ENCODE measurements at regions not wholly inside any gene's neighbourhood (a gene's known extent, or its start where the extent isn't known, plus 50 kb on each side); places are given as distances from the start of the nearest gene placed in this dataset.

GRCh38 chr11:21820176-21820575 lies 372.7 kb upstream of the ANO5 start:
- Histone ChIP-seq H3K4me2 (ENCODE audit: insufficient read depth, low read length) (no peak overlapping the region), H3K9me3 (replicated peaks; ENCODE audit: control insufficient read depth, insufficient read depth, low read length) (peaks cover 1% of the 10 kb centered on the region), H3K9ac (replicated peaks; ENCODE audit: extremely low read depth, insufficient read depth, low read length) (no peak overlapping the region), H3K4me1 (ENCODE audit: control insufficient read depth, extremely low read depth, insufficient read depth, low read length) (no peaks in the 10 kb centered on the region), H3K9me1 (replicated peaks; ENCODE audit: control insufficient read depth, extremely low read depth, insufficient read depth, low read length) (no peaks in the 10 kb centered on the region), H2AFZ (ENCODE audit: low read depth, low read length) (no peak overlapping the region), H4K20me1 (replicated peaks; ENCODE audit: control insufficient read depth, extremely low read depth, insufficient read depth, low read length) (no peaks in the 10 kb centered on the region), H3K36me3 (ENCODE audit: control insufficient read depth in 2 of 2, extremely low read depth in 1 of 2, insufficient read depth in 2 of 2, low read length in 2 of 2) (no peaks in the 10 kb centered on the region), H3K79me2 (ENCODE audit: control insufficient read depth, insufficient read depth, low read length) (no peaks in the 10 kb centered on the region), H3K4me3 (replicated peaks in 1 of 3; ENCODE audit: insufficient read depth in 1 of 3, low read depth in 1 of 3, low read length in 3 of 3) (no peak overlapping the region), H3K27me3 (ENCODE audit: control insufficient read depth in 2 of 2, insufficient read depth in 2 of 2, low read length in 2 of 2) (no peaks in the 10 kb centered on the region), H3K27ac (ENCODE audit: insufficient read depth, low read depth, low read length) (no peak overlapping the region)
- FAIRE-seq = no peak
- BruUV-seq (replicated peaks) = no TSS peak
- POLR2A ChIA-PET = no interaction called here
- TF ChIP-seq EZH2 (IDR thresholded peaks at IDR 0.05; ENCODE audit: borderline replicate concordance, low read depth, low read length, severe bottlenecking) (no peak), MYC (IDR thresholded peaks at IDR 0.05; ENCODE audit: low read depth, low read length) (no peak), JUN (IDR thresholded peaks at IDR 0.05; ENCODE audit: borderline replicate concordance, insufficient read depth, insufficient read length, low read depth) (no peak), GATA2 (IDR thresholded peaks at IDR 0.05; ENCODE audit: insufficient read depth, insufficient read length, low read depth, low read length) (no peak), MAX (IDR thresholded peaks at IDR 0.05; ENCODE audit: insufficient read depth, insufficient read length) (no peak)
- dilution Hi-C loops (cut with MboI; ENCODE audit: extremely low pct_ligation_motif_present, low sequenced_read_pairs) = no loop called here
- intact Hi-C loops (cut with micrococcal nuclease) = no loop called here
- CTCF ChIA-PET = no interaction called here
- DNase-seq (ENCODE audit: low read depth, low spot score) = no peak

GRCh38 chr11:21825127-21825526 lies 367.8 kb upstream of the ANO5 start:
- CTCF ChIA-PET = no interaction called here
- H3K9me3 ChIP-seq (replicated peaks; ENCODE audit: control insufficient read depth, insufficient read depth, low read length) = peaks cover 2% of the 10 kb centered on the region

More at GRCh38 chr11:21825127-21825526, 367.8 kb upstream of the ANO5 start:
- H3K36me3 ChIP-seq (ENCODE audit: control insufficient read depth in 2 of 2, extremely low read depth in 1 of 2, insufficient read depth in 2 of 2, low read length in 2 of 2) = no peaks in the 10 kb centered on the region
- no peak for TF ChIP-seq FOS (IDR thresholded peaks at IDR 0.05; ENCODE audit: borderline replicate concordance, insufficient read depth, low read length)
- TF ChIP-seq MYC (IDR thresholded peaks at IDR 0.05; ENCODE audit: low read depth, low read length) = no peak
- TF ChIP-seq GATA2 (IDR thresholded peaks at IDR 0.05; ENCODE audit: insufficient read depth, insufficient read length, low read depth, low read length) = no peak
- TF ChIP-seq POLR2A (IDR thresholded peaks at IDR 0.05; ENCODE audit: low read depth, low read length) = no peak
- TF ChIP-seq JUN (IDR thresholded peaks at IDR 0.05; ENCODE audit: borderline replicate concordance, insufficient read depth, insufficient read length, low read depth) = no peak
- TF ChIP-seq MAX (IDR thresholded peaks at IDR 0.05; ENCODE audit: insufficient read depth, insufficient read length) = no peak
- no peak for TF ChIP-seq POLR2AphosphoS5 (IDR thresholded peaks at IDR 0.05; ENCODE audit: insufficient read depth, low read depth, low read length)
- POLR2A ChIA-PET = no interaction called here
- H3K27ac ChIP-seq (ENCODE audit: insufficient read depth, low read depth, low read length) = no peak overlapping the region
- H4K20me1 ChIP-seq (replicated peaks; ENCODE audit: control insufficient read depth, extremely low read depth, insufficient read depth, low read length) = no peaks in the 10 kb centered on the region
- intact Hi-C loops (cut with micrococcal nuclease) (no loop called here), dilution Hi-C loops (cut with MboI; ENCODE audit: extremely low pct_ligation_motif_present, low sequenced_read_pairs) (no loop called here)
- no peaks in the 10 kb centered on the region for H3K9me1 ChIP-seq (replicated peaks; ENCODE audit: control insufficient read depth, extremely low read depth, insufficient read depth, low read length)
- no peak overlapping the region for H3K9ac ChIP-seq (replicated peaks; ENCODE audit: extremely low read depth, insufficient read depth, low read length)
- no peak overlapping the region for H2AFZ ChIP-seq (ENCODE audit: low read depth, low read length)
- no peak for FAIRE-seq
- H3K27me3 ChIP-seq (ENCODE audit: control insufficient read depth in 2 of 2, insufficient read depth in 2 of 2, low read length in 2 of 2) = no peaks in the 10 kb centered on the region
- no peak overlapping the region for H3K4me3 ChIP-seq (replicated peaks in 1 of 3; ENCODE audit: insufficient read depth in 1 of 3, low read depth in 1 of 3, low read length in 3 of 3)
- no peak for DNase-seq (ENCODE audit: low read depth, low spot score)
- no peak overlapping the region for H3K4me2 ChIP-seq (ENCODE audit: insufficient read depth, low read length)
- BruUV-seq (replicated peaks) = no TSS peak
- H3K4me1 ChIP-seq (ENCODE audit: control insufficient read depth, extremely low read depth, insufficient read depth, low read length) = no peaks in the 10 kb centered on the region
- H3K79me2 ChIP-seq (ENCODE audit: control insufficient read depth, insufficient read depth, low read length) = no peaks in the 10 kb centered on the region

Measured in endothelial cell of umbilical vein (primary cell).